ENCODE measurements at regions not wholly inside any gene's neighbourhood (a gene's known extent, or its start where the extent isn't known, plus 50 kb on each side); places are given as distances from the start of the nearest gene placed in this dataset.

DNA sequence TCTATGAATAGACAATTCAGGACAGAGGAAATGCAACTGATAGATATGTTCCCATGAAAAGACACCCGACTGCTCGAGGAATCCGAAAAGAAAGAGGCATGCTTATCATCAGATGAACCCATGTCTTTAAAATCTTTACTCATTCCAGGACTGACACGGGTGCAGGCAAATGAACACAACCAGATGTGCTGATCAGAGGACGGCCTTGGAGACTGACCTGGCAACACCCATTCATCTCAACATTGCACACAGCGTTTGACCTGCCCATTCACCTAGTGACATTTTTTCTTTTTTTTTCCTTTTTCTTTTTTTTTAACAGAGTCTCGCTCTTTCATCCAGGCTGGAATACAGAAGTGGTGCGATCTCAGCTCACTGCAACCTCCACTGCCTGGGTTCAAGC is 377.5 kb downstream of the EIPR1 start:
- no peaks in the 10 kb centered on the region for H3K36me3 ChIP-seq
- no peaks in the 10 kb centered on the region for H3K4me1 ChIP-seq
- no peaks in the 10 kb centered on the region for H3K9me3 ChIP-seq
- TF ChIP-seq, protein P1, sequence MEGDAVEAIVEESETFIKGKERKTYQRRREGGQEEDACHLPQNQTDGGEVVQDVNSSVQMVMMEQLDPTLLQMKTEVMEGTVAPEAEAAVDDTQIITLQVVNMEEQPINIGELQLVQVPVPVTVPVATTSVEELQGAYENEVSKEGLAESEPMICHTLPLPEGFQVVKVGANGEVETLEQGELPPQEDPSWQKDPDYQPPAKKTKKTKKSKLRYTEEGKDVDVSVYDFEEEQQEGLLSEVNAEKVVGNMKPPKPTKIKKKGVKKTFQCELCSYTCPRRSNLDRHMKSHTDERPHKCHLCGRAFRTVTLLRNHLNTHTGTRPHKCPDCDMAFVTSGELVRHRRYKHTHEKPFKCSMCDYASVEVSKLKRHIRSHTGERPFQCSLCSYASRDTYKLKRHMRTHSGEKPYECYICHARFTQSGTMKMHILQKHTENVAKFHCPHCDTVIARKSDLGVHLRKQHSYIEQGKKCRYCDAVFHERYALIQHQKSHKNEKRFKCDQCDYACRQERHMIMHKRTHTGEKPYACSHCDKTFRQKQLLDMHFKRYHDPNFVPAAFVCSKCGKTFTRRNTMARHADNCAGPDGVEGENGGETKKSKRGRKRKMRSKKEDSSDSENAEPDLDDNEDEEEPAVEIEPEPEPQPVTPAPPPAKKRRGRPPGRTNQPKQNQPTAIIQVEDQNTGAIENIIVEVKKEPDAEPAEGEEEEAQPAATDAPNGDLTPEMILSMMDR (IDR thresholded peaks at IDR 0.05): no peak
- TF ChIP-seq POLR2A (IDR thresholded peaks at IDR 0.05): no peak
- TF ChIP-seq POLR2AphosphoS5 (IDR thresholded peaks at IDR 0.05): no peak
- no peak for TF ChIP-seq EP300 (IDR thresholded peaks at IDR 0.05)
- 76% methylated on average over 8 of the region's 8 CpGs for WGBS, 2 donors
- no peaks in the 10 kb centered on the region for H3K27me3 ChIP-seq
- intact Hi-C loops (cut with DNase I): no loop called here
- H3K4me3 ChIP-seq: no peak overlapping the region
- no peak for DNase-seq
- no peak overlapping the region for H3K27ac ChIP-seq

DNA sequence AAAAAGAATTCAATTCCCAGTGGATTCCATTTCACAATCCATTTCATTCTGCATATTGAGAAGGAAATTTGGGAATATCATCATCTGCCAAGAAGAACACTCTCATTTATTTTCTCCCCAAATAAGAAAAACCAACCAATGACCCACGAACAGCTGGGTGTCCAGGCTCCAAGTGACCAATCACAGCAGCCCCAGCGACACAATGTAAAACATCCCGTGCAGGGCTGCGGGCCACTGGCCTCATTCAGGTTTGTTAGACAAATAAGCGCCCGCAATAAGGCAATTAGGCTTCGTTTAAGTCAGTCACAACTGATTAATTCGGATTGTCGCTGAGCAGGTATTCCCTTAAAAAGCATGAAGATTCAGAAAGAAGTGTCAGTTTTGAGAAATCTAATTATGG is 378.6 kb downstream of the EIPR1 start:
- intact Hi-C loops (cut with DNase I): no loop called here

DNA sequence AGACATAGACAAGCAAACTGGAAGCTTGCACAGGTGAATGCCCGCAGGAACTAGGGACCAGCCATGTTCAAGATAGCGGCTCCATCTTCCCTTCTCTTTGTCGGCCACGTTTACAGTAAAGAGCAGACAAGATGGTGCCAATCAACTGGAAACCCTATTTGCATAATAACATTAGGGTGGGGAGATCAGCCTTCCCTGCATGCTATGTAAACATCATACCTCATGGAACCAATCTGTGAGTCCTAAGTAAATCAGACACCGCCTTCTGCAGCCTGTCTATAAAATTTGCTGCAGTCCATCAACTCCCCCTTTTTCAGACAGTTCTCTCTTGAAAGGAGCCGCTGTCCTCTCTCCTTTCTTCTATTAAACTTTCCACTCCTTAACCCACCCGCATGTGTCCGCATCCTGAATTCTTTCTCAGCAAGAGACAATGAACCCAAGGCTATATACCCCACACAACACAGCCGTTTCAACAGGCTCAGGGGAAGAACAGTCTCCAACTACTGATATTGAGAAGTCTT is 384.4 kb downstream of the EIPR1 start:
- intact Hi-C loops (cut with DNase I): no loop called here
- no peak overlapping the region for H3K4me3 ChIP-seq
- no peak for DNase-seq
- H3K27me3 ChIP-seq: no peaks in the 10 kb centered on the region
- H3K27ac ChIP-seq: no peak overlapping the region
- WGBS, 2 donors: 72 to 78% methylated on average over 9 of the region's 9 CpGs
- peaks cover 0 to 2% (median 0%) of the 10 kb centered on the region in 4 donors for H3K9me3 ChIP-seq
- no peaks in the 10 kb centered on the region for H3K4me1 ChIP-seq
- H3K36me3 ChIP-seq: no peaks in the 10 kb centered on the region
- TF ChIP-seq EP300 (IDR thresholded peaks at IDR 0.05): no peak
- TF ChIP-seq, protein P1 (IDR thresholded peaks at IDR 0.05): no peak
- no peak for TF ChIP-seq POLR2AphosphoS5 (IDR thresholded peaks at IDR 0.05)
- TF ChIP-seq POLR2A (IDR thresholded peaks at IDR 0.05): no peak

More for the DNA sequence above, 378.6 kb downstream of the EIPR1 start:
- H3K9me3 ChIP-seq: no peaks in the 10 kb centered on the region
- no peaks in the 10 kb centered on the region for H3K36me3 ChIP-seq
- TF ChIP-seq, protein P1 (IDR thresholded peaks at IDR 0.05): no peak
- no peak for TF ChIP-seq POLR2AphosphoS5 (IDR thresholded peaks at IDR 0.05)
- no peak for TF ChIP-seq POLR2A (IDR thresholded peaks at IDR 0.05)
- no peak for TF ChIP-seq EP300 (IDR thresholded peaks at IDR 0.05)
- WGBS, 2 donors: 48 to 67% methylated on average over 9 of the region's 9 CpGs
- no peaks in the 10 kb centered on the region for H3K27me3 ChIP-seq
- DNase-seq: no peak
- no peak overlapping the region for H3K27ac ChIP-seq
- H3K4me1 ChIP-seq: no peaks in the 10 kb centered on the region
- H3K4me3 ChIP-seq: no peak overlapping the region

DNA sequence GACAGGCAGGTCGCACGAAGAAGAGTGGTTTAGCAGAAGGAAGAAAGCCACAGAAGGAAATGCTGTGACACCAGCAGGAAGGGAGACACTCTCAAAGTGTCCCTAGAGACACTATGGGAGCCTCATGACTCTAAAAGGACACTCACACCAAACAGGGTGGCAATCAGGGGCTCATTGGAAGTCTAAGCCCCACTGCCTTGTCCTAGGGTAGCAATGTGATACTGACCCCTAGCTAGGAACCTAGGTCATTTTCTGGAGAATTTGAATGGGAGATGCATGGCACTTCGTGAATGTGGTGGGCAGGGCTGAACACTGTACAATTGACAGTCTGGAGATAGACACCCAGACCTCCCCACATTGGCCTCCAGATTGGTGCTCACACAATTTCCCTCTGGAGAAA is 385.0 kb downstream of the EIPR1 start:
- no peak for DNase-seq
- TF ChIP-seq, protein P1 (IDR thresholded peaks at IDR 0.05): no peak
- TF ChIP-seq POLR2A (IDR thresholded peaks at IDR 0.05) (no peak), EP300 (IDR thresholded peaks at IDR 0.05) (no peak), POLR2AphosphoS5 (IDR thresholded peaks at IDR 0.05) (no peak)
- Histone ChIP-seq H3K4me1 (no peaks in the 10 kb centered on the region), H3K27ac (no peak overlapping the region), H3K9me3 (peaks cover 0 to 2% (median 0%) of the 10 kb centered on the region in 4 donors), H3K27me3 (no peaks in the 10 kb centered on the region), H3K4me3 (no peak overlapping the region), H3K36me3 (no peaks in the 10 kb centered on the region)
- intact Hi-C loops (cut with DNase I): no loop called here
- 27 to 61% methylated on average over 3 of the region's 3 CpGs for WGBS, 2 donors

DNA sequence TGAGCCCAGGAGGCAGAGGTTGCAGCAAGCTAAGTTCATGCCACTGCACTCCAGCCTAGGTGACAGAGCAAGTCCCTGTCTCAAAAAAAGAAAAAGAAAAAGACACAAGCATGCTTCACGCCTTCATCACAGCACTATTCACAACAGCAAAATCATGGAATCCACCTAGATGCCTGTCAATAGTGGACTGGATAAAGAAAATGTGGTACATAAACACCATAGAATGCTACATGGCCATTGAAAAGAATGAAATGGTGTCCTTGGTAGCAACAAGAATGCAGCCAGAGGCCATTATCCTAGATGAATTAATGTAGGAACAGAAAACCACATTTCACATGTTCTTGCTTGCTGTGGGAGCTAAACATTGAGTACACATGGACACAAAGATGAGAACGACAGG is 392.6 kb downstream of the EIPR1 start:
- 68 to 77% methylated on average over 2 of the region's 2 CpGs for WGBS, 2 donors
- intact Hi-C loops (cut with DNase I): no loop called here

More for the DNA sequence above, 392.6 kb downstream of the EIPR1 start:
- no peaks in the 10 kb centered on the region for H3K36me3 ChIP-seq
- no peak overlapping the region for H3K27ac ChIP-seq
- peaks cover 0 to 2% (median 0%) of the 10 kb centered on the region in 4 donors for H3K9me3 ChIP-seq
- H3K27me3 ChIP-seq: no peaks in the 10 kb centered on the region
- H3K4me3 ChIP-seq: no peak overlapping the region
- DNase-seq: no peak
- H3K4me1 ChIP-seq: no peaks in the 10 kb centered on the region
- TF ChIP-seq POLR2AphosphoS5 (IDR thresholded peaks at IDR 0.05) (no peak), POLR2A (IDR thresholded peaks at IDR 0.05) (no peak), EP300 (IDR thresholded peaks at IDR 0.05) (no peak)
- TF ChIP-seq, protein P1 (IDR thresholded peaks at IDR 0.05): no peak

All from sigmoid colon (tissue), 6 donors.